Activated T-cell treated with anti-CD3 and anti-CD28 coated beads, Interleukin-2, amount 50 U/mL, for 1 hour (primary cell): ENCODE measurements at regions not wholly inside any gene's neighbourhood (a gene's known extent, or its start where the extent isn't known, plus 50 kb on each side); places are given as distances from the start of the nearest gene placed in this dataset.
"Not testable (repeated sequence)": the region's sequence is repeated elsewhere in the genome, so short reads cannot be mapped to it uniquely, and the experiment has no call there.

ENCODE experiments used
- DNase-seq: peaks from one replicate; pipeline ENCODE4 v3.0.0-alpha.2; 2020

- DNase-seq: no peak
Observed at GRCh38 chr10:44267007-44267406, 117.9 kb downstream of the CXCL12 start.

- DNase-seq: no peak
Observed at GRCh38 chr10:44264244-44264643, 120.7 kb downstream of the CXCL12 start.

- no peak for DNase-seq
Observed at GRCh38 chr10:44263771-44264170, 121.1 kb downstream of the CXCL12 start.

- DNase-seq: no peak
Observed at GRCh38 chr10:44262551-44263251, 122.2 kb downstream of the CXCL12 start.

- no peak for DNase-seq
Observed at GRCh38 chr10:44261710-44262455, 123.0 kb downstream of the CXCL12 start.

- DNase-seq: no peak
Observed at GRCh38 chr10:44261296-44261695, 123.6 kb downstream of the CXCL12 start.

GRCh38 chr10:44260286-44260928 lies 124.5 kb downstream of the CXCL12 start:
- no peak for DNase-seq

- DNase-seq: no peak
Observed at GRCh38 chr10:44259090-44259874, 125.6 kb downstream of the CXCL12 start.

- no peak for DNase-seq
Observed at GRCh38 chr10:44258460-44259089, 126.3 kb downstream of the CXCL12 start.

GRCh38 chr10:44258019-44258418 lies 126.9 kb downstream of the CXCL12 start:
- DNase-seq: no peak

- DNase-seq: no peak
Observed at GRCh38 chr10:44253769-44254462, 131.0 kb downstream of the CXCL12 start.

GRCh38 chr10:44252631-44253030 lies 132.3 kb downstream of the CXCL12 start:
- not testable (repeated sequence) for DNase-seq

- DNase-seq: not testable (repeated sequence)
Observed at GRCh38 chr10:44249933-44250332, 135.0 kb downstream of the CXCL12 start.

- DNase-seq: no peak
Observed at GRCh38 chr10:44249490-44249889, 135.4 kb downstream of the CXCL12 start.

GRCh38 chr10:44246700-44247099 lies 138.2 kb downstream of the CXCL12 start:
- not testable (repeated sequence) for DNase-seq

- not testable (repeated sequence) for DNase-seq
Observed at GRCh38 chr10:44246287-44246686, 138.6 kb downstream of the CXCL12 start.

- no peak for DNase-seq
Observed at GRCh38 chr10:44245601-44245938, 139.3 kb downstream of the CXCL12 start.

GRCh38 chr10:44244745-44245600 lies 139.9 kb downstream of the CXCL12 start:
- no peak for DNase-seq

GRCh38 chr10:44243851-44244510 lies 140.9 kb downstream of the CXCL12 start:
- DNase-seq: no peak

GRCh38 chr10:44242826-44243225 lies 142.1 kb downstream of the CXCL12 start:
- no peak for DNase-seq
